Sigmoid colon (tissue), 4 donors: ENCODE measurements at regions not wholly inside any gene's neighbourhood (a gene's known extent, or its start where the extent isn't known, plus 50 kb on each side); places are given as distances from the start of the nearest gene placed in this dataset.

Experiments used
- CTCF ChIP-seq, 4 experiments: fragments of 450-650 bp in 3 of 4; fragments of 200-600 bp in 1 of 4; IDR thresholded peaks; one replicate each; pipeline ENCODE4 v1.5.1; 2016 to 2019; ENCODE audit warnings: antibody characterized with exemption in 4 of 4, mild to moderate bottlenecking in 3 of 4, moderate library complexity in 2 of 4
- EP300 ChIP-seq, 4 donors: sonication (generic); formaldehyde crosslinking; IDR thresholded peaks; one replicate each; pipeline ENCODE4 v1.6.1; 2017; ENCODE audit warnings: antibody characterized with exemption in 4 of 4
- POLR2AphosphoS5 ChIP-seq, 4 donors: sonication (generic); formaldehyde crosslinking; IDR thresholded peaks; one replicate each; pipeline ENCODE4 v1.6.1; 2017; ENCODE audit warnings: antibody characterized with exemption in 4 of 4

- TF ChIP-seq CTCF (IDR thresholded peaks at IDR 0.05): no peak
- no peak for TF ChIP-seq EP300 (IDR thresholded peaks at IDR 0.05)
- TF ChIP-seq POLR2AphosphoS5 (IDR thresholded peaks at IDR 0.05): no peak
Measured at GRCh38 chr3:106035619-106036018, 166.8 kb upstream of the CBLB start.
